Skin epidermis (tissue), 12 donors: ENCODE measurements at regions not wholly inside any gene's neighbourhood (a gene's known extent, or its start where the extent isn't known, plus 50 kb on each side); places are given as distances from the start of the nearest gene placed in this dataset.

Source experiments
- H3K27ac ChIP-seq, 21 experiments: fragments of 200-600 bp; sonication (generic) in 11 of 21; one replicate each; pipeline ENCODE4 v1.5.0; 2020; ENCODE audit warnings: mild to moderate bottlenecking in 3 of 21, inconsistent platforms in 2 of 21, moderate library complexity in 2 of 21
- H3K4me3 ChIP-seq, 7 experiments: fragments of 200-600 bp; sonication (generic) in 2 of 7; one replicate each; pipeline ENCODE4 v1.5.0; 2020; ENCODE audit warnings: inconsistent platforms in 2 of 7, mild to moderate bottlenecking in 2 of 7, moderate library complexity in 1 of 7

- Histone ChIP-seq H3K27ac (no peak overlapping the region), H3K4me3 (no peak overlapping the region)
These were observed 169.5 kb upstream of the FOXN3 start for GRCh38 chr14:89586258-89587135.

- H3K27ac ChIP-seq: peak overlapping the region in 6 of 21 experiments; percentile 3 to 51 (median 24)
These were observed 161.1 kb upstream of the FOXN3 start for GRCh38 chr14:89578156-89578555.

GRCh38 chr14:89576960-89577359, 159.9 kb upstream of the FOXN3 start:
- H3K27ac ChIP-seq: peak overlapping the region in 1 of 21 experiments; percentile 15
- no peak overlapping the region for H3K4me3 ChIP-seq

More at GRCh38 chr14:89578156-89578555, 161.1 kb upstream of the FOXN3 start:
- H3K4me3 ChIP-seq: no peak overlapping the region

DNA sequence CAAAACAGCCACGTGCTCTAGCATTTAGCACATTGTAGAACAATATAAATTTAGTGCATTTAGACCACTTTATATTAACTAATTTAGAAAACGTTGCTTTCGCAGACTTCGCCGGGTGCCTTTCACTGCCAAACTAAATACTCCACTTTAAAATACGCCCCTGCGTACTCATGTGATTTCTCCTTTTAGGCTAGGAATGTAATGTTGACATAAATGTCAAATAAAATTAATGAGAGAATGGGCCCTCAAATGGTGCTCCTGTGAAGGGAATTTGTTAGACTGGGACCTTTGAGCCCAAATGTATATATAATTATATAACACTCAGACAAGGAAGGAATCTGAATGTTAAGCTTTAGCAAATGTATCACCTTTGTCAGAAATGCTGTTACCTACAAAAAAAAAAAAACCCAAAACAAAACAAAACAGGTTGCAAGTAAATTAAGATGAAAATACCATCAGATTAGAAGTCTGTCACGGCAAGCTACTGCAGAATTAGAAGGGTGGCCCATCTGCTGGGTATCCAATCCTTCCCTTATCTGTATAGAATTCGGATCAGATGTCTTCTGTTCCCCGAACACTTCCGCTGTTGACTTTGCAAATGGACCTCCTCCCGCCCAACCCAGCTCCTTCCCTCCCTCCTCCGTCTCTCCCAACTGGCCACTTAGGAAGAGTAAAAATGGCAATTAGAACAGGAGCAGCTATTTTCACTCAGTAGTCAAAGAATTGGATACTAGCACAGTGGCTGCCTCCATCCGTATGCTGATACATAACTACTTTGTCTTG, 159.3 kb upstream of the FOXN3 start:
- H3K4me3 ChIP-seq: no peak overlapping the region

DNA sequence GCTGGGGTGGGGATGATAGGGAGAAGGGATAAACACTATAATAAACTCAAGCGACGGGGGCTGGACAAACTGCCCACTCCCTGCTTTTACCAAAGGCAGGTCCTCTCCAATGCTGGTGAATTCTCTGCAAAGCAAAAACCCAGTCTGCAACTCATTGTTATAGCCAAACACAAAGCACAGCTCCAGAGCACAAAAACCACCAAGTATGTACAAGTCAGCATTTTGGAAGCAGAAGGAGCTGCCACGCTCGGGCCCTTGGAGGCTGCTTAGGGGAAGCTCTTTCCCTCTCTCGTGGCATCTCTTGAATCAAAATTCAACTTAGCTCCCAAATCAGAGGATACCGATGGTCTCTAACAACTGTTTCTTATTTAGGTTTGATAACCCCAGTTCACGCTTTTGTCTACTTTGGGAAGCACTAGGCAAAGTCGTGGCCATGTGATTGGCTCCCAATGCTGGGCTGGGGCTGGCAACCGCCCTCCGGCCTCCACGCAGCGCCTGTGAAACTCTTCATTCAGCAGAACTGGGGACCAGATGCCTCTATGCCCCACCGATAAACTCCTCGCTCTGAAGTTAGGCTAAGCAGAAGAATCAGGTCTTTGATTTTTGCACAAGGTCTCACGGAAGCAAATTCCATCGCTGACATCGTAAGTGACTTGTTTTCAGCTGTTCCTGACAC, 158.5 kb upstream of the FOXN3 start:
- H3K27ac ChIP-seq: peak overlapping the region in 1 of 21 experiments; percentile 27
- H3K4me3 ChIP-seq: no peak overlapping the region

More for the DNA sequence above, 159.3 kb upstream of the FOXN3 start:
- peak overlapping the region in 1 of 21 experiments; percentile 15 for H3K27ac ChIP-seq

- Histone ChIP-seq H3K27ac (no peak overlapping the region), H3K4me3 (no peak overlapping the region)
These were observed 157.4 kb upstream of the FOXN3 start for GRCh38 chr14:89574420-89574819.

GRCh38 chr14:89573399-89573657, 156.3 kb upstream of the FOXN3 start:
- no peak overlapping the region for H3K4me3 ChIP-seq
- H3K27ac ChIP-seq: no peak overlapping the region

GRCh38 chr14:89572596-89573398, 155.8 kb upstream of the FOXN3 start:
- no peak overlapping the region for H3K27ac ChIP-seq

DNA sequence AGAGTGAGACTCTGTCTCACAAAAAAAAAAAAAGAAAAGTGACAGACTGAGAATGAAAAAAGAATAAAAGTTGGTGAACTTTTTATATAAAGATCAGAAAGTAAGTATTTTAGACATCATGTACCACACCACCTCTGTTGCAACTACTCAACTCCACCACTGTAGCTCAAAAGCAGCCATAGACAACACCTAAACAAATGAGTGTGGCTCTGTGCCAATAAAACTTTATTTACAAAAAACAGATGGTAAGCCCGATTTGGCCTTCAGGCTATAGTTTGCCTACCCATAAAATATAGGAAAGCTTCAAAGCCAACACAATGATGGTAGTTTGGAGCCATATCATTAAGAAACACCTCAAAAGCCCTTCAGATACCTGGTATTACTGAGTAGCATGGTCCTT, 154.5 kb upstream of the FOXN3 start:
- Histone ChIP-seq H3K27ac (no peak overlapping the region), H3K4me3 (no peak overlapping the region)

More at GRCh38 chr14:89572596-89573398, 155.8 kb upstream of the FOXN3 start:
- no peak overlapping the region for H3K4me3 ChIP-seq

DNA sequence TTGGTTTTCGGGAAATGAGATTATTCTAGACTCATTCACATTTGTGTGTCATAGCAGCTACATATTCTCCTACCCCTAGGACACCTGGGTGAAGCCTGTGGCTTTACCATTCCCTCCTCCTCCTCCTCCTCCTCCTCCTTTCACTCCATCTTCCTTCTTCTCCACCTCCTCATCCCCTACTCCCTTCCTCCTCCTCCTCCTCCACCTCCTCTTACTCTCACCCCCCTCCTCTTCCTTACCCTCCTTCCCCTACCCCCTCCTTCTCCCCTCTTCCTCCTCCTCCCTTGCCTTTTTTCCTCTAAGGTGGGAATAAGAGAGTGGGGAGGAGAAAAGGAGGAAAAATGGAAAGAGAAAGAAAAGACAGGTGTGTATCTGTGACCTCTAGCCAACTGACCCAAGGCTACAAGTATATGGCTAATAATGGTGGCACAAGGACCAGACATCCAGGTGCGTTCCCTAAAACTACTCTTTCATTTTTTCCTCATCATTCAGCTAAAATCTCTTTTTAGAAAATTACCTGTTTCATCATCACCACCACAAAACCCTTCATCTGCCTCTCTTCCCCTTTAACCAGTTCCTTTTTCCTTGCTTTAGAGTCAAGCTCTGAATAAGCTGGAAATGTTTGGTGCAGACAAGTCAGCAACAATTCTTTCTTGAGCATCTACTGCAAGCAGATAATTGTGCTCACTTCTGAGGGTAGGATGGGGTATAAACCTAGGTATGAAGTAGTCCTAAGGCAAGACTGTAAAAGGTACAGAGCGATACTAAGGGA, 149.8 kb upstream of the FOXN3 start:
- H3K27ac ChIP-seq: no peak overlapping the region
- no peak overlapping the region for H3K4me3 ChIP-seq

DNA sequence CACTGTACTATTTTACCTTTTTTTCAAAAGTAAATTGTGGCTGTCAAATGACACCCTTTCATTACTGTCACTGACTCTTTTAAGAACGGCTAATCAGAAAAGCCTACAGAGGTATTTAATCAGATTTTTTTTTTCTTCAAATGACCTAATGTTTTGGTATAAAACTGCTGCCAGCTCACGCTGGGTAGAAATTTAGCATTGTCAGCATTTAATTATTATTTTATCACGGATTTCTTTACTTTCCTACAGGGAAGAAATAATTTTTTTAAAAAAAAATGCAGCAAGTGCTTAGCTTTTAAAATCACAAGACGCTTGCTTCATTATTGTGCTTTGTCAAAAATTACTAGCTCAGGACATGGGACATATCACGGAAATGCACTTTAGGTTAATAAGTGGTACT, 149.1 kb upstream of the FOXN3 start:
- H3K4me3 ChIP-seq: no peak overlapping the region

GRCh38 chr14:89565607-89566006, 148.6 kb upstream of the FOXN3 start:
- H3K4me3 ChIP-seq: no peak overlapping the region
- H3K27ac ChIP-seq: no peak overlapping the region

More for the DNA sequence above, 149.1 kb upstream of the FOXN3 start:
- no peak overlapping the region for H3K27ac ChIP-seq

DNA sequence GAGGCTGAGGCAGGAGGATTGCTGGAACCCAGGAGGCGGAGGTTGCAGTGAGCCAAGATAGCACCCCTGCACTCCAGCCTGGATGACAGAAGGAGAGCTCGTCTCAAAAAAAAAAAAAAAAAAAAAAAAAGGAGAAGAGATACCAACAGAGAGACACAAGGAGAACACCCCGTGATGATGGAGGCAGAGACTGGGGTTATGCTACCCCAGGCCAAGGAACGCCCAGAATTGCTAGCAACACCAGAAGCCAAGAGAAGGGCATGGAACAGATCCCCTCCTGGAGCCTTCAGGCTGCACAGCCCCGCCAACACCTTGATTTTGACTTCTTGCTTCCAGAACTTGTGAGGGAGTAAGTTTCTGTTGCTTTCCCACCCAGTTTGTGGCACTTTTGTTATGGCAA, 148.0 kb upstream of the FOXN3 start:
- H3K4me3 ChIP-seq: no peak overlapping the region
- no peak overlapping the region for H3K27ac ChIP-seq

- H3K4me3 ChIP-seq: no peak overlapping the region
- no peak overlapping the region for H3K27ac ChIP-seq
These were observed 147.4 kb upstream of the FOXN3 start for GRCh38 chr14:89564286-89564957.

DNA sequence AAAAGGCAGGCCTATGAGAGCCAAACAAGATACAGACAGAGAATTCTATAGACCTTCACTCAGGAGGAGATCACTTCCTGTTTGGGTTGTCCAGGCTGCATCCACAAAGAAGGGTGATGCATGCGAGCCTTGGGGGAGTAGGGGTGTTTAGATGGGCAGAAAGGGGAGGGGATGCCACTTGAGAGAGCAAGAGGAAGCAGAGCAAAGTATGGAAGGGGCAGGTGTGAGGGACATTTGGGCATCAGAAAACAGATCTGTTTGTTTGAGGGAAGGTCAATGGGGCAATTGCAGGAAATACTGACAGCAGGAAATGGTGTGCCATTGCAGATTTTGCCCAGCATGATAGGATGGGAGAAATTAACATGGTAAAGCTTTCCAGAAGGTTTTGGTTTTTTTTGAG, 146.4 kb upstream of the FOXN3 start:
- Histone ChIP-seq H3K4me3 (no peak overlapping the region), H3K27ac (no peak overlapping the region)

DNA sequence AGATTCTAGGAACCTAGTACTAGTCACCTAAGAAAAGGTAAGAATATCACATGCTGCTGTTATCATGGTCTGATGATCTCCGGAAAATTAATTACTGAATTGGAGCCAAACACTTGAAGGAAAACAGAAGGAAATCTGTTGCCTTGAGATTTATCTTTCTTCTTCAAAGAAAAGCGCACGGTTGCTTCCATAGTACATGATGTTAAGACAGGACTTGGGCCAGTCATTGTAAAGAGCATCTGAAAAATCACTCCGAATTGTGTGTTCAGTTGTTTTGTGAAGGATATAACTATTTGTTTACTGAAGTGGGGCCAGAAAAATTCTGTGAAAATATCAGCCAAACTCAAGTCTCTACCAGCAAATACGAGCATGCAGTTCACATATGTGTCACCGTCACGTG, 134.9 kb upstream of the FOXN3 start:
- no peak overlapping the region for H3K27ac ChIP-seq
- H3K4me3 ChIP-seq: no peak overlapping the region

GRCh38 chr14:89551432-89551831, 134.4 kb upstream of the FOXN3 start:
- H3K27ac ChIP-seq: no peak overlapping the region

DNA sequence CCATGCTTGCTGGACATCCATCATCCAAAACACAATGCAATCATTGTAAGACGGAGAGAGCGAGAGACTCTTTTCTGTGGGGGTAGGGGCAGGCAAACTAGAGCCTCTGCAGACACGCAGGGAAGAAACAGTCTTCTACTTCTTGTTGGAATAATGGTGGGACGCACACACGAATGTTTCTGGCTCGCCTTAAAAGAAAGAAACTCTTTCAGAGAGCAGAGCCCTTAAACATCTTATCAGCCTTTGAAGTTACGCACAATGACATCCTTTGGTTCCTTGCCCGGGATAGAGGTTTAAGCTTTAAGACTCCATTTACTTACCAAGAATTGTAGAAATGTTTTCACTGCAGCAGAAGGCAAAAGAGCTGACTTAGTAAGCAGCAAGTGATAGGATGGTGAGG, 133.8 kb upstream of the FOXN3 start:
- Histone ChIP-seq H3K4me3 (no peak overlapping the region), H3K27ac (no peak overlapping the region)

More at GRCh38 chr14:89551432-89551831, 134.4 kb upstream of the FOXN3 start:
- H3K4me3 ChIP-seq: no peak overlapping the region
